Ishikawa (cell line): ENCODE measurements at regions not wholly inside any gene's neighbourhood (a gene's known extent, or its start where the extent isn't known, plus 50 kb on each side); places are given as distances from the start of the nearest gene placed in this dataset.

Experiments
- CREB1 ChIP-seq: IDR thresholded peaks from 2 replicates; pipeline ENCODE4 v1.6.1; 2012; ENCODE audit warnings: low read depth
- RAD21 ChIP-seq: IDR thresholded peaks from 2 replicates; pipeline ENCODE4 v1.6.1; 2012; ENCODE audit warnings: low read depth
- REST ChIP-seq: IDR thresholded peaks from 2 replicates; pipeline ENCODE4 v1.6.1; 2012; ENCODE audit warnings: low read depth, mild to moderate bottlenecking
- USF1 ChIP-seq: IDR thresholded peaks from 2 replicates; pipeline ENCODE4 v1.6.1; 2012

- TF ChIP-seq REST (no peak), RAD21 (no peak), CREB1 (no peak), USF1 (no peak)
These were observed 229.6 kb downstream of the ZEB2 start for GRCh38 chr2:144290276-144290675.
